KG1 (cell line): ENCODE measurements at regions not wholly inside any gene's neighbourhood (a gene's known extent, or its start where the extent isn't known, plus 50 kb on each side); places are given as distances from the start of the nearest gene placed in this dataset.
"Not testable (repeated sequence)": the region's sequence is repeated elsewhere in the genome, so short reads cannot be mapped to it uniquely, and the experiment has no call there.

ENCODE experiments used
- DNase-seq: peaks from one replicate; lab custom pipeline; 2025; lab: John Stamatoyannopoulos, UW

GRCh38 chr1:47522935-47523834 is 85.3 kb downstream of the FOXD2 start:
- DNase-seq, result no peak

GRCh38 chr1:47523835-47524215 is 86.0 kb downstream of the FOXD2 start:
- no peak for DNase-seq

- no peak for DNase-seq
Observed at GRCh38 chr1:47524272-47524671, 86.4 kb downstream of the FOXD2 start.

GRCh38 chr1:47527653-47528272 is 89.9 kb downstream of the FOXD2 start:
- peak; percentile 4 for DNase-seq

- no peak for DNase-seq
Observed at GRCh38 chr1:47529520-47530098, 91.8 kb downstream of the FOXD2 start.

- no peak for DNase-seq
Observed at GRCh38 chr1:47532921-47533792, 95.3 kb downstream of the FOXD2 start.

GRCh38 chr1:47533793-47534328 is 96.0 kb downstream of the FOXD2 start:
- DNase-seq, result no peak

DNA sequence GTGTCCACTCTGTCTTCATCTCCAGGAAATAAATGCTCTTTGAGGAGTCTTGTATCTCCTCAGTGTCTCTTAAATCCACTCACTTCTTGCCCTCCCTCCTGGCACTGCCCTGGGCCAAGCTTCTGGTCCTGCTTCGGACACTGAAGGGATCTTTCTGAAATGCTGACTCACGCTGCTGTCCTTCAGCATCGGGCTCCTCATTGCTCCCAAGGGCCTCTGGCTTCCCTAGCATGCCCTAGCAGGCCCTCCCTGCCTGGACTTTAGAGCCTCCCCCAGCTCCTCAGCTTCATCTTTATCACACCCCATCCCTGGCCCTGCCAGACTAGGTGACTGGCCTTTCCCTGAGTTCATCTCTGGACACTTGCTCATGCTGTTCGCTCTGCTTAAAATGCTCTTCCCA is 96.6 kb downstream of the FOXD2 start:
- no peak for DNase-seq

GRCh38 chr1:47536646-47537118 is 98.8 kb downstream of the FOXD2 start:
- no peak for DNase-seq

- DNase-seq, result no peak
Observed at GRCh38 chr1:47537268-47537667, 99.4 kb downstream of the FOXD2 start.

- DNase-seq, result no peak
Observed at GRCh38 chr1:47537966-47538365, 100.1 kb downstream of the FOXD2 start.

- not testable (repeated sequence) for DNase-seq
Observed at GRCh38 chr1:47538530-47538929, 100.7 kb downstream of the FOXD2 start.

- DNase-seq, result not testable (repeated sequence)
Observed at GRCh38 chr1:47541705-47542104, 103.9 kb downstream of the FOXD2 start.

- not testable (repeated sequence) for DNase-seq
Observed at GRCh38 chr1:47543089-47543488, 105.2 kb downstream of the FOXD2 start.

- DNase-seq, result no peak
Observed at GRCh38 chr1:47545912-47546483, 108.2 kb downstream of the FOXD2 start.

DNA sequence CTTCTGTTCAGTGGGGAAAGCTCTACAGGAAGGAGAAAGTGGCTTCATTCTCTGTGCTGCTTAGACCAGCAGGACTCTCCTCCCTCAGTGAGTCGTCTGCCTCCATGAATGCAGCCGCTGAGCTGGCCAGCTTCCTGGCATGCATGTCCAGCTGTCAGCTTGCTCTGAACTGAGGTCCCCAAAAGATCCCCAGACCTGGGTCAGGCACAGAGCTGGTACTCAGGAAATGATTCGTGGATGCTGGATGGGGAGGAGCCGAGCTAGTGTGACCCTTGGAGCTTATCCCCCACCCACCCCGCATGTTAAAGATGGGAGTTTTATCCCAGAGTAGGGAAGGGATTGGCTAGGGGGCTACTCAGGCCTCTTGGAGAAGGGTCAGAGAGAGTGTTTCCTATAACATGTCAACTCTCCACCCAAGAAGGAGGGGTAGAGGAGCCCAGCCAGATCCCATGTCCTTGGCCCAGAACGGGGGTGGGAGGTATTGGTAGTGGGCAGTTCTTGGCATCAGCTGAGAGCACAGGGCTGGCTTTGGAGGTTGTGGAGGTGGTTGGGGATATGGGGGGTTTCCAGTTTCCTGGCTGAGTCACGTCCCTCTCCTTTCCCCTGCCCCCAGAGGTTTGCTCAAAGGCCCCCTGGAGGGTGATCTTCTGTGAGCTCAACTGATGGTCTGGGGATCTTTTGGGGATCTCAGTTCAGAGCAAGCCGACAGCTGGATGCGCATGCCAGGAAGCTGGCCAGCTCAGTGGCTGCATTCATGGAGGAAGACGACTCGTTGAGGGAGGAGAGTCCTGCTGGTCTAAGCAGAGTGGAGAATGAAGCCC is 110.1 kb downstream of the FOXD2 start:
- no peak for DNase-seq

- DNase-seq, result no peak
Observed at GRCh38 chr1:47548637-47549036, 110.8 kb downstream of the FOXD2 start.

DNA sequence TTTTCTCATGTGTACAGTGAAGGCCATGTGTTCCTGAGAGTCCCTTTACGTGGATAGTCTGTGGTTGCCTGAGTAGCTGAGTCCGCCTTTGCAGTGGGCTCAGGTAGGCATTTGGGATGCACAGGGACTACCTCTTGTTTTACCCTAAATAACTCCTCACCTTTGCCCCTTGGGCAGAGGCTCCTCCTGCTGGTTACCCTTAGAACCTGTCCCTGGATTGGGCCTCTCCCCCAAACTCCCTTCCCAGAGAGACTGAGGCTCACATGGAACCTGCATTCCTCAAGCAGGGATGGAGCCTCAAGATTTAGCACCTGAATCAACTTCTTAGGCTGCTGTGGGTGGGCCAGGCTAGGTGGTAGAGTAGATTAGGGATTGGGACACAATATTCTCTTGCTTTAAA is 111.7 kb downstream of the FOXD2 start:
- DNase-seq, result no peak

- DNase-seq, result no peak
Observed at GRCh38 chr1:47550929-47551328, 113.1 kb downstream of the FOXD2 start.

DNA sequence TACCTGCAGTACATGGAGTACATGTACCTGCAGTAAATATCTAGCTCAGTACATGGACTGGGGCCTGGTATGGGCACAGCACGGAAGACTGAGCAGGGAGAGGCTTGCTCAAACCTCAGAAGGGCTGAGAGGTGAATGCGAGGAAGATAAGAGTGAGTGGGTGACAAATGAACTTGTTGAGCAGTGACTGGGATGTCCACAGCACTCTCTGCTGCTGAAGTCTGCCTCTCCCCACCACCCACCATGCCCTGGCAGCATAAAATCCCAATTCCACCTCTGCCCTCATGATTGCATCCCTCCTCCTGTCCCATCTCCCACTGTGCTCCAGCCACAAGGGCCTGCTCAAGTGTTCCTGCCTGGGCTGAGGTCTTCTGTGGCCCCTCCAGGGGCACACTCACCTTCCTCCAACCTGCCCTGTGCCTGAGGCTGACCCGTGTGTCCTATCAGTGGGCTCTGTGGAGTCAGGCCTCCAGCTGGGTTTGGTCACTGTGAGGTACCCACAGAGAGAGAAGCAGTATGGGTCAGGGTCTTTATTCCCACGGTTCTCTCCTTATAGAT is 114.2 kb downstream of the FOXD2 start:
- DNase-seq, result no peak
